SK-N-SH treated with all-trans-retinoic acid at 6 μM for 48 hours (cell line): ENCODE measurements at regions not wholly inside any gene's neighbourhood (a gene's known extent, or its start where the extent isn't known, plus 50 kb on each side); places are given as distances from the start of the nearest gene placed in this dataset.

Source experiments
- TCF4 ChIP-seq: fragments of 250-450 bp; sonication (Bioruptor Pico); IDR thresholded peaks from 2 replicates; pipeline ENCODE4 v1.8.0; 2021; ENCODE audit warnings: mild to moderate bottlenecking, moderate library complexity, borderline replicate concordance
- ZNF8 ChIP-seq: fragments of 450-650 bp; formaldehyde crosslinking; IDR thresholded peaks from 2 replicates; pipeline ENCODE4 v1.5.0; 2020; ENCODE audit warnings: mild to moderate bottlenecking, moderate library complexity
- TF ChIP-seq, protein P1 (sequence below): fragments of 250-450 bp; sonication (Bioruptor Pico); IDR thresholded peaks from 2 replicates; pipeline ENCODE4 v1.8.0; 2021; ENCODE audit warnings: low read depth, mild to moderate bottlenecking, moderate library complexity, borderline replicate concordance
- TF ChIP-seq, protein P2 (sequence below): fragments of 250-450 bp; sonication (Bioruptor Pico); IDR thresholded peaks from 2 replicates; pipeline ENCODE4 v1.8.0; 2020; ENCODE audit warnings: mild to moderate bottlenecking, moderate library complexity, borderline replicate concordance
- TF ChIP-seq, protein P3 (sequence below): fragments of 250-450 bp; sonication (Bioruptor Pico); IDR thresholded peaks from 2 replicates; pipeline ENCODE4 v1.5.1; 2021; ENCODE audit warnings: mild to moderate bottlenecking, moderate library complexity

DNA sequence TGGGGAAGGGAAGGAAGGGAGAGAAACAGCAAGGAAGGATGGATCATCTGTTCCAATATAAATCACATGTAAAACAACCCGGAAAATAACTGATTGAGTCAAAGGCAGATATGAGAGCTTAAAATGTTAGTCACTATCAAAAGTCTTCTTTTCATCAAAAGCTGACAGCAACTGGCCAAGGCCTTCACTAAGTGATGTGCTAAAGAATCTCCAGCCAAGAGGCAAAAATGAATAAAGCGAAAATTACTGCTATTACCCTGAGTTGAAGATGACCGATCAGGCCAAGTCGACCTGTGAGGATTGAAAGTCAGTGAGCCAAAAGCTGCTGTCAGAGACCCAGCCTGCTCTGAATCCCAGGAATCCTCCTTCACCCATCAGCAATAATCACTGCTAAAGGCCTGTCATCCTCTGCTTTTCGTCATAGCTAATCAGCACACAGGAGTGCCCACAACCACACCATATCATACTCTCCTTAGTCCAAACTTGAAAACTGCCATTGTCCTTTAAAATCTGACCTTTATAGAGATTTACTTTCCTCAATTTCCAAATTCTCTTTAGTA lies 736.9 kb downstream of the TLE1 start:
- TF ChIP-seq, protein P1, sequence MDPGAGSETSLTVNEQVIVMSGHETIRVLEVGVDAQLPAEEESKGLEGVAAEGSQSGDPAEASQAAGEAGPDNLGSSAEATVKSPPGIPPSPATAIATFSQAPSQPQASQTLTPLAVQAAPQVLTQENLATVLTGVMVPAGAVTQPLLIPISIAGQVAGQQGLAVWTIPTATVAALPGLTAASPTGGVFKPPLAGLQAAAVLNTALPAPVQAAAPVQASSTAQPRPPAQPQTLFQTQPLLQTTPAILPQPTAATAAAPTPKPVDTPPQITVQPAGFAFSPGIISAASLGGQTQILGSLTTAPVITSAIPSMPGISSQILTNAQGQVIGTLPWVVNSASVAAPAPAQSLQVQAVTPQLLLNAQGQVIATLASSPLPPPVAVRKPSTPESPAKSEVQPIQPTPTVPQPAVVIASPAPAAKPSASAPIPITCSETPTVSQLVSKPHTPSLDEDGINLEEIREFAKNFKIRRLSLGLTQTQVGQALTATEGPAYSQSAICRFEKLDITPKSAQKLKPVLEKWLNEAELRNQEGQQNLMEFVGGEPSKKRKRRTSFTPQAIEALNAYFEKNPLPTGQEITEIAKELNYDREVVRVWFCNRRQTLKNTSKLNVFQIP (CRISPR knock-in tag): no peak
- TF ChIP-seq, protein P2, sequence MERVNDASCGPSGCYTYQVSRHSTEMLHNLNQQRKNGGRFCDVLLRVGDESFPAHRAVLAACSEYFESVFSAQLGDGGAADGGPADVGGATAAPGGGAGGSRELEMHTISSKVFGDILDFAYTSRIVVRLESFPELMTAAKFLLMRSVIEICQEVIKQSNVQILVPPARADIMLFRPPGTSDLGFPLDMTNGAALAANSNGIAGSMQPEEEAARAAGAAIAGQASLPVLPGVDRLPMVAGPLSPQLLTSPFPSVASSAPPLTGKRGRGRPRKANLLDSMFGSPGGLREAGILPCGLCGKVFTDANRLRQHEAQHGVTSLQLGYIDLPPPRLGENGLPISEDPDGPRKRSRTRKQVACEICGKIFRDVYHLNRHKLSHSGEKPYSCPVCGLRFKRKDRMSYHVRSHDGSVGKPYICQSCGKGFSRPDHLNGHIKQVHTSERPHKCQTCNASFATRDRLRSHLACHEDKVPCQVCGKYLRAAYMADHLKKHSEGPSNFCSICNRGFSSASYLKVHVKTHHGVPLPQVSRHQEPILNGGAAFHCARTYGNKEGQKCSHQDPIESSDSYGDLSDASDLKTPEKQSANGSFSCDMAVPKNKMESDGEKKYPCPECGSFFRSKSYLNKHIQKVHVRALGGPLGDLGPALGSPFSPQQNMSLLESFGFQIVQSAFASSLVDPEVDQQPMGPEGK (CRISPR knock-in tag): no peak
- TF ChIP-seq ZNF8 (CRISPR knock-in tag): no peak
- no peak for TF ChIP-seq TCF4 (CRISPR knock-in tag)
- TF ChIP-seq, protein P3, sequence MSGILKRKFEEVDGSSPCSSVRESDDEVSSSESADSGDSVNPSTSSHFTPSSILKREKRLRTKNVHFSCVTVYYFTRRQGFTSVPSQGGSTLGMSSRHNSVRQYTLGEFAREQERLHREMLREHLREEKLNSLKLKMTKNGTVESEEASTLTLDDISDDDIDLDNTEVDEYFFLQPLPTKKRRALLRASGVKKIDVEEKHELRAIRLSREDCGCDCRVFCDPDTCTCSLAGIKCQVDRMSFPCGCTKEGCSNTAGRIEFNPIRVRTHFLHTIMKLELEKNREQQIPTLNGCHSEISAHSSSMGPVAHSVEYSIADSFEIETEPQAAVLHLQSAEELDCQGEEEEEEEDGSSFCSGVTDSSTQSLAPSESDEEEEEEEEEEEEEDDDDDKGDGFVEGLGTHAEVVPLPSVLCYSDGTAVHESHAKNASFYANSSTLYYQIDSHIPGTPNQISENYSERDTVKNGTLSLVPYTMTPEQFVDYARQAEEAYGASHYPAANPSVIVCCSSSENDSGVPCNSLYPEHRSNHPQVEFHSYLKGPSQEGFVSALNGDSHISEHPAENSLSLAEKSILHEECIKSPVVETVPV: no peak
